ENCODE measurements at regions not wholly inside any gene's neighbourhood (a gene's known extent, or its start where the extent isn't known, plus 50 kb on each side); places are given as distances from the start of the nearest gene placed in this dataset.

DNA sequence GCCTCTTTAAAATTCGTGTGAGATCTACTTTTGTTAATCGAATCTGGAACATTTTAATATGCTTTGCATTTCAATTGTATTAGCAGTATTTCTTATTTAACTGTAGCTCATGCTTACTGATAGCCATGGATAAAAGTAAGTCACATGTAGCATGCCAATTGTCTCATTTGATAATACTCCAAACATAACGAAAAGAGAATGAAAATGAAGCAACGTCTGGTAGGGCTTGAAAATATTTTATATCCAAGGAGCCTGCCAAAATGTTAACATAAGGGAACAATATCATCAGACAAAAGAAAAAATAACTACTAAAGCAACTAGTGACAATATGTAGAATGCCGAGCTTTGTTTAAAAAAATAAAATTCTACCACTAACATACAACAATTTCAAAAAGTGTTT is 94.1 kb upstream of the MID1 start:
- DNase-seq (ENCODE audit: extremely low read depth, insufficient read length) = no peak

GRCh38 chrX:10722851-10723250 is 102.5 kb upstream of the MID1 start:
- Histone ChIP-seq H3K27me3 (replicated peaks; ENCODE audit: control insufficient read depth, insufficient read depth, low read length) (peaks cover 2% of the 10 kb centered on the region; the same call in 1 of the 2 replicates), H3K36me3 (ENCODE audit: control insufficient read depth, insufficient read depth, low read length) (no peaks in the 10 kb centered on the region), H3K4me3 (replicated peaks; ENCODE audit: low read depth, low read length) (no peak overlapping the region)
- TF ChIP-seq, protein P1, sequence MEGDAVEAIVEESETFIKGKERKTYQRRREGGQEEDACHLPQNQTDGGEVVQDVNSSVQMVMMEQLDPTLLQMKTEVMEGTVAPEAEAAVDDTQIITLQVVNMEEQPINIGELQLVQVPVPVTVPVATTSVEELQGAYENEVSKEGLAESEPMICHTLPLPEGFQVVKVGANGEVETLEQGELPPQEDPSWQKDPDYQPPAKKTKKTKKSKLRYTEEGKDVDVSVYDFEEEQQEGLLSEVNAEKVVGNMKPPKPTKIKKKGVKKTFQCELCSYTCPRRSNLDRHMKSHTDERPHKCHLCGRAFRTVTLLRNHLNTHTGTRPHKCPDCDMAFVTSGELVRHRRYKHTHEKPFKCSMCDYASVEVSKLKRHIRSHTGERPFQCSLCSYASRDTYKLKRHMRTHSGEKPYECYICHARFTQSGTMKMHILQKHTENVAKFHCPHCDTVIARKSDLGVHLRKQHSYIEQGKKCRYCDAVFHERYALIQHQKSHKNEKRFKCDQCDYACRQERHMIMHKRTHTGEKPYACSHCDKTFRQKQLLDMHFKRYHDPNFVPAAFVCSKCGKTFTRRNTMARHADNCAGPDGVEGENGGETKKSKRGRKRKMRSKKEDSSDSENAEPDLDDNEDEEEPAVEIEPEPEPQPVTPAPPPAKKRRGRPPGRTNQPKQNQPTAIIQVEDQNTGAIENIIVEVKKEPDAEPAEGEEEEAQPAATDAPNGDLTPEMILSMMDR (IDR thresholded peaks at IDR 0.05; ENCODE audit: insufficient read depth, low read length, poor library complexity, severe bottlenecking) = peak; percentile 80
- no peak for DNase-seq (ENCODE audit: extremely low read depth, insufficient read length)

More for the DNA sequence above, 94.1 kb upstream of the MID1 start:
- H3K27me3 ChIP-seq (replicated peaks; ENCODE audit: control insufficient read depth, insufficient read depth, low read length) = no peaks in the 10 kb centered on the region
- no peaks in the 10 kb centered on the region for H3K36me3 ChIP-seq (ENCODE audit: control insufficient read depth, insufficient read depth, low read length)
- no peak overlapping the region for H3K4me3 ChIP-seq (replicated peaks; ENCODE audit: low read depth, low read length)
- TF ChIP-seq, protein P1 (IDR thresholded peaks at IDR 0.05; ENCODE audit: insufficient read depth, low read length, poor library complexity, severe bottlenecking) = no peak

DNA sequence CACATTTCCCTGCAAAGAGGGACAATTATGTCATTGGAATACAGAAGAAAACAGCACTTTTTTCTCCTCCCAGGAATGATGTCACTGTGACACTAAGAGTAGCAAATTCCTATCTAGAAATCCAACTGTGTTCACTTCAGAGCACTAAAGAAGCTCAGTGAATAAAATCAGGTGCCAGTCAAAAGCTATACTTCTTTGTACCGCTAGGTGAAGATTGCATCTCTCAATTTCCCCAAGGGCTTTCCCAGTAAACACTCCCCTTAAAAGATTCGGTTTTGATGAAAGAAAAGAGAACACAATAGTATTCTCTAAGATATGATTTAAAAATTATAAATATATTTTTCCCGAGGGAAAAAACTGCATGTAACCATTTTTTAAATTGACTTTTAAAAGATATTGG is 104.7 kb upstream of the MID1 start:
- H3K36me3 ChIP-seq (ENCODE audit: control insufficient read depth, insufficient read depth, low read length) = no peaks in the 10 kb centered on the region
- no peak overlapping the region for H3K4me3 ChIP-seq (replicated peaks; ENCODE audit: low read depth, low read length)
- H3K27me3 ChIP-seq (replicated peaks; ENCODE audit: control insufficient read depth, insufficient read depth, low read length) = peaks cover 2% of the 10 kb centered on the region; the same call in 1 of the 2 replicates
- TF ChIP-seq, protein P1 (IDR thresholded peaks at IDR 0.05; ENCODE audit: insufficient read depth, low read length, poor library complexity, severe bottlenecking) = peak; percentile 55
- DNase-seq (ENCODE audit: extremely low read depth, insufficient read length) = no peak

- no peak for DNase-seq (ENCODE audit: extremely low read depth, insufficient read length)
- no peaks in the 10 kb centered on the region for H3K36me3 ChIP-seq (ENCODE audit: control insufficient read depth, insufficient read depth, low read length)
- TF ChIP-seq, protein P1 (IDR thresholded peaks at IDR 0.05; ENCODE audit: insufficient read depth, low read length, poor library complexity, severe bottlenecking) = no peak
- no peak overlapping the region for H3K4me3 ChIP-seq (replicated peaks; ENCODE audit: low read depth, low read length)
- peaks cover 2% of the 10 kb centered on the region; the same call in 1 of the 2 replicates for H3K27me3 ChIP-seq (replicated peaks; ENCODE audit: control insufficient read depth, insufficient read depth, low read length)
These were observed 106.3 kb upstream of the MID1 start for GRCh38 chrX:10726647-10727046.

DNA sequence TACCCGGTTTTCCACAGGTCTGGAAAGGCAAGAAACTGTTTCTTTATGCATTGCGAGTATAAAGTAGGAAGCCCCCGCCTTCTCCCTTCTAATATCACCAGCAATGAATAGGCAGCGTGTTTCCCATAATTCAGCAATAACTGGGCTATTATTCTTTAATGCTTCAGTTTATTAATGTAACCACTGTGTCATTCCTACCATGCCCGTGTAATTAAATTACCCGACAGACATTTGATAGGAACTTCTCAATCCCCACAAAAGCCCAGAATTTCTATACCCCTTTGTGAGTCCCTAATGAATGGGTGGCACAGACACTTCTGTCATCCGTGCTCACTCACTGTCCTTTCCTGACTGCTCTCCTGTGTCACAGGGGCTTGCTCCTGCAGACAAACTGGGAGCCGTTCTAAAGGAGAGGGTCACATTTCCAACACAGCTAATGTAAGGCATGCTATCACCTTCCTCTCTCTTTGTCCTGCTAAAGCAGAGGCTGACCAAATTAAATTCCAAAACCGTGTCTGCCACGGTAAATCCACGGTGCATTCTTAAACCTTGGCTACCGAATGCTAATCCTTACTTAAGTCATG is 108.5 kb upstream of the MID1 start:
- no peak for DNase-seq (ENCODE audit: extremely low read depth, insufficient read length)
- TF ChIP-seq, protein P1 (IDR thresholded peaks at IDR 0.05; ENCODE audit: insufficient read depth, low read length, poor library complexity, severe bottlenecking) = no peak
- H3K4me3 ChIP-seq (replicated peaks; ENCODE audit: low read depth, low read length) = no peak overlapping the region
- H3K36me3 ChIP-seq (ENCODE audit: control insufficient read depth, insufficient read depth, low read length) = no peaks in the 10 kb centered on the region
- H3K27me3 ChIP-seq (replicated peaks; ENCODE audit: control insufficient read depth, insufficient read depth, low read length) = peaks cover 2% of the 10 kb centered on the region; the same call in 1 of the 2 replicates

GRCh38 chrX:10739426-10739825 is 119.0 kb upstream of the MID1 start:
- DNase-seq (ENCODE audit: extremely low read depth, insufficient read length) = no peak
- no peaks in the 10 kb centered on the region; the same call in 1 of the 2 replicates for H3K27me3 ChIP-seq (replicated peaks; ENCODE audit: control insufficient read depth, insufficient read depth, low read length)
- TF ChIP-seq, protein P1 (IDR thresholded peaks at IDR 0.05; ENCODE audit: insufficient read depth, low read length, poor library complexity, severe bottlenecking) = no peak
- no peak overlapping the region for H3K4me3 ChIP-seq (replicated peaks; ENCODE audit: low read depth, low read length)
- no peaks in the 10 kb centered on the region for H3K36me3 ChIP-seq (ENCODE audit: control insufficient read depth, insufficient read depth, low read length)
